Mucosa of descending colon (tissue), 3 donors: ENCODE measurements at regions not wholly inside any gene's neighbourhood (a gene's known extent, or its start where the extent isn't known, plus 50 kb on each side); places are given as distances from the start of the nearest gene placed in this dataset.

ENCODE experiments used
- ATAC-seq: fragments of 200-7000 bp; cut with Tn5 transposase; one replicate; pipeline ENCODE4 v1.9.1; 2020; ENCODE audit warnings: mild to moderate bottlenecking, moderate library complexity
- DNase-seq, 3 donors: peaks; one replicate each; pipeline ENCODE4 v3.0.0-alpha.2; 2020
- H3K36me3 ChIP-seq: fragments of 200-600 bp; one replicate; pipeline ENCODE4 v1.8.0; 2021; ENCODE audit warnings: low read depth, mild to moderate bottlenecking
- H3K4me1 ChIP-seq: fragments of 200-600 bp; one replicate; pipeline ENCODE4 v1.8.0; 2021; ENCODE audit warnings: low read depth, mild to moderate bottlenecking
- H3K4me3 ChIP-seq: fragments of 200-600 bp; one replicate; pipeline ENCODE4 v1.8.0; 2021; ENCODE audit warnings: mild to moderate bottlenecking
- H3K9me3 ChIP-seq: fragments of 200-600 bp; one replicate; pipeline ENCODE4 v1.8.0; 2021; ENCODE audit warnings: mild to moderate bottlenecking
- intact Hi-C, 2 donors: fragments of 100-400 bp; cut with DNase I in 1 of 2; cut with micrococcal nuclease in 1 of 2; formaldehyde crosslinking; loops; one replicate each; pipeline versions ENCODE4 v1.11.0 to v1.11.1; 2022; cut with DNase I, micrococcal nuclease
- TF ChIP-seq, protein P1 (sequence below): fragments of 200-600 bp; IDR thresholded peaks from one replicate; pipeline ENCODE4 v1.8.0; 2022; ENCODE audit warnings: antibody characterized with exemption, mild to moderate bottlenecking
- donor health status: DM: no; HTN: no; CAD: no; lungs with moderate emphysema.
- donor health status: DM: no; HTN: no; CAD: no.
- donor health status: DM: no; HTN: yes; CAD: no.

DNA sequence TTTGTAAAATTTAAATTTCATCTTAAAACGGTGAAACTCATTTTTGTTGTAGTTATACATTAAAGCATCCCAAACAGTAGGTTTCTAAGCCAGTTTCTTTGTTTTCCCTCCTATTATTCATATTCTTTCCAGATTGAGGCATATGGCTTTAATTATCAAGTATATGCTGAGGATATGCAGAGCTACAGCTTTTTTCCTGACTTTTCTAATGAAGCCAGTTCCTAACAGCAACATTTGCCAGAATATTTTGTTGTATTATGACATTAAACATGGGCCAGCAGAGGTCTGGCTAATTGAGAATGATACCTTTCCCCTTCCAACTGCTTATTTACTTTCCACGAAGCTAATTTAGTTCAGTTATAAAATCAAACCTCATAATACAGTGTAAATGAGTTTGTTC lies 75.3 kb downstream of the SLIT2 start:
- Histone ChIP-seq H3K4me3 (no peak overlapping the region), H3K9me3 (no peaks in the 10 kb centered on the region), H3K36me3 (no peaks in the 10 kb centered on the region), H3K4me1 (no peaks in the 10 kb centered on the region)
- intact Hi-C loops: no loop called here
- ATAC-seq: no peak
- DNase-seq: no peak
- TF ChIP-seq, protein P1, sequence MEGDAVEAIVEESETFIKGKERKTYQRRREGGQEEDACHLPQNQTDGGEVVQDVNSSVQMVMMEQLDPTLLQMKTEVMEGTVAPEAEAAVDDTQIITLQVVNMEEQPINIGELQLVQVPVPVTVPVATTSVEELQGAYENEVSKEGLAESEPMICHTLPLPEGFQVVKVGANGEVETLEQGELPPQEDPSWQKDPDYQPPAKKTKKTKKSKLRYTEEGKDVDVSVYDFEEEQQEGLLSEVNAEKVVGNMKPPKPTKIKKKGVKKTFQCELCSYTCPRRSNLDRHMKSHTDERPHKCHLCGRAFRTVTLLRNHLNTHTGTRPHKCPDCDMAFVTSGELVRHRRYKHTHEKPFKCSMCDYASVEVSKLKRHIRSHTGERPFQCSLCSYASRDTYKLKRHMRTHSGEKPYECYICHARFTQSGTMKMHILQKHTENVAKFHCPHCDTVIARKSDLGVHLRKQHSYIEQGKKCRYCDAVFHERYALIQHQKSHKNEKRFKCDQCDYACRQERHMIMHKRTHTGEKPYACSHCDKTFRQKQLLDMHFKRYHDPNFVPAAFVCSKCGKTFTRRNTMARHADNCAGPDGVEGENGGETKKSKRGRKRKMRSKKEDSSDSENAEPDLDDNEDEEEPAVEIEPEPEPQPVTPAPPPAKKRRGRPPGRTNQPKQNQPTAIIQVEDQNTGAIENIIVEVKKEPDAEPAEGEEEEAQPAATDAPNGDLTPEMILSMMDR: no peak

DNA sequence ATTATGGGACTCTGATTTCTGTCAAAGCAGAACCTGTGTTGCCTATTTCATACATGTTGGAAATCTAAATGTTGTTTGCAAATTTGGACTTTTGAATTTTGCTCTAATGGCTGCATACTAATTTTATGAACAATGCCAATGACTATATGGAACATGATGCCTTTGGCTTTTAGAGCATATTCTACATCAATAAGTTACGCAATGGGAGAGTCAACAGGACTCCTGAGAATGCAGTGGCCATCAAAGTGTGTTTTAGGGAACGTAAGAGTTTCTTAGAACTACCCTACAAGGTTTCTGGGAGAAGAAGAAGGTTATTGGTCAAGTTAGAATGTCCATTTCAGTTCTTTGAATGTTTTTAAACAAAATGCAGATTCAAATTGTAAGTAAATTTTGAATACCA lies 76.1 kb downstream of the SLIT2 start:
- no peaks in the 10 kb centered on the region for H3K9me3 ChIP-seq
- no peaks in the 10 kb centered on the region for H3K36me3 ChIP-seq
- H3K4me3 ChIP-seq: no peak overlapping the region
- ATAC-seq (no peak), DNase-seq (no peak)
- TF ChIP-seq, protein P1: no peak
- intact Hi-C loops: no loop called here
- H3K4me1 ChIP-seq: no peaks in the 10 kb centered on the region

DNA sequence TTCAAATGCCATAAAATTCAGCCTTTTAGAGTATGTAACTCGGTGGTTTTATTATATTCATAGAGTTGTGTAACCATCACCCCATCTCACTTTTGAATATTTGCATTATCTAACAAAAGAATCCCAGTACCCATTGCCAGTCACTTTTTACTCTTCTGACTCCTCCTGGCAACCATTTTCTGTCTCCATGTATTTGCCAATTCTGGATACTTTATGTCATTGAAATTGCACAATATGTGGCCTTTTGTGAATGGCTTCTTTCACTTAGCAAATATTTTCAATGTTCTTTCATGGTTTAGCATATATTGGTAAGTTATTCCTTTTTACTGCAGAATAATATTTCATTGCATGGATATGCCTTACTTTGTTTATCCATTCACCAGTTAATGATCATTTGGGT lies 79.9 kb downstream of the SLIT2 start:
- TF ChIP-seq, protein P1: no peak
- intact Hi-C loops: no loop called here

DNA sequence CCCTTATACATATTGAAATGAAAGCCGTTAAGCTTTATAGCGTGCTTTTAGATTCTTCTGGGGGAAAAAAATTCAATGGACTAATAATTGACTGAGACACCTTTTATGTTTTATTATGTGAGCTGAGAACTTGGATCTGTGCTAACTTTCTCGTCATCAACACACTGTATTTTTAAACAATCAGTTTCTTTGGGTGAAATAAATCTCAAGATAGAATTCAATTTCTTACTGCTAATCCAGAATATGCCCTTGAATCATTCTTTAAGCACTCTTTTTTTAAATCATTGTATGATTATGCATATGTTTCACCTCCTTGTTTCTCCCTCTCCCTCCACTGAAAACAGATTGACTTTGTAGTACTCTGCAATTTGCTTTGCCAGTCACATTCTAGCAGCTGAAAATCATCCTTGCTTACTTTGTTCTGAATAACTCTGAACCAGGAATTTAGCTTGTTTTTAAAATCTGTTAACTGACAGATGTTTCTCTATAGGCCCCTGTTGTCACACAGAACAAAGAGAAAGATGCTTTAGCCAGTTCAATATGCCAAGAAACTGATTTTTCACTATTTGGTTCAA lies 81.5 kb downstream of the SLIT2 start:
- TF ChIP-seq, protein P1: no peak
- no peak for DNase-seq
- no peaks in the 10 kb centered on the region for H3K9me3 ChIP-seq
- H3K4me1 ChIP-seq: no peaks in the 10 kb centered on the region
- no peak overlapping the region for H3K4me3 ChIP-seq
- no peaks in the 10 kb centered on the region for H3K36me3 ChIP-seq
- no peak for ATAC-seq
- intact Hi-C loops: no loop called here

More for the DNA sequence above, 79.9 kb downstream of the SLIT2 start:
- H3K9me3 ChIP-seq: no peaks in the 10 kb centered on the region
- ATAC-seq (no peak), DNase-seq (no peak)
- H3K4me3 ChIP-seq: no peak overlapping the region
- no peaks in the 10 kb centered on the region for H3K4me1 ChIP-seq
- no peaks in the 10 kb centered on the region for H3K36me3 ChIP-seq

DNA sequence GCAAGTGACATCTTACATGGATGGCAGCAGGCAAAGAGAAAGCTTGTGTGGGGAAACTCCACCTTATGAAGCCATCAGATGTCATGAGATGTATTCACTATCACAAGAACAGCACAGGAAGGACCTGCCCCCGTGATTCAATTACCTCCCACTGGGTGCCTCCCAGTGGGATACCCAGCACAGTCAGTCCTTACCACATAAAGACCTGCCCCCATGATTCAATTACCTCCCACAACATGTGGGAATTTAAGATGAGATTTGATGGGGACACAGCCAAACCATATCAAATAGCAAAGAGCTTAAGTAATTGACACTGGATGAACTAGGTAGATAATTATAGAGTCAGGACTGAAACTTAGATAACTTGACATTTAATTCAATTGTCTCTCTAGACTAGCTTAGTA lies 85.6 kb downstream of the SLIT2 start:
- Histone ChIP-seq H3K9me3 (no peaks in the 10 kb centered on the region), H3K36me3 (no peaks in the 10 kb centered on the region), H3K4me1 (no peaks in the 10 kb centered on the region), H3K4me3 (no peak overlapping the region)
- DNase-seq (no peak), ATAC-seq (no peak)
- TF ChIP-seq, protein P1: no peak
- intact Hi-C loops: no loop called here

DNA sequence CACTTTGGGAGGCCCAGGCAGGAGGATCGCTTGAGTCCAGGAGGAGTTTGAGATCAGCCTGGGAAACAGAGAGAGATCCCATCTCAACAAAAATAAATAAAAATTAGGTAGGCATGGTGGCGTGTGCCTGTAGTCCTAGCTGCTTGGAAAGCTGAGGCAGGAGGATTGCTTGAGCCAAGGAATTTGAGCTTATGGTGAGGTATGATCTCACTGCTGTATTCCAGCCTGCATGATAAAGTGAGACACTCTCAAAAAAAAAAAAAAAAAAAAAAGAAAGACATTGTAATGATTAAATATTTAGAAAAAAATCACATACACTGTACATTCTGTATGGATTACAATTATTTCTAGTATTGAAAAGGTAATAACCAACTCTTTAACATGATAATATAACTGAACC lies 87.1 kb downstream of the SLIT2 start:
- ATAC-seq (no peak), DNase-seq (no peak)
- no peaks in the 10 kb centered on the region for H3K36me3 ChIP-seq
- TF ChIP-seq, protein P1: no peak
- no peaks in the 10 kb centered on the region for H3K9me3 ChIP-seq
- no peaks in the 10 kb centered on the region for H3K4me1 ChIP-seq
- intact Hi-C loops: no loop called here
- H3K4me3 ChIP-seq: no peak overlapping the region
